Lung (tissue), 11 donors: ENCODE measurements at regions not wholly inside any gene's neighbourhood (a gene's known extent, or its start where the extent isn't known, plus 50 kb on each side); places are given as distances from the start of the nearest gene placed in this dataset.

Source experiments
- ATAC-seq: fragments of 200-7000 bp; cut with Tn5 transposase; one replicate; pipeline ENCODE4 v1.9.1; 2020; ENCODE audit warnings: moderate number of reproducible peaks; ENCODE audit not compliant: insufficient read depth, low FRiP score
- DNase-seq, 3 donors: peaks; one replicate each; pipeline ENCODE4 v3.0.0-alpha.2; 2013 to 2017
- H3K27ac ChIP-seq, 2 donors: one replicate each; pipeline ENCODE4 v1.5.1; 2013; ENCODE audit warnings: mild to moderate bottlenecking in 2 of 2, moderate library complexity in 2 of 2, control low read depth in 1 of 2, inconsistent platforms in 1 of 2, low read depth in 1 of 2, low read length in 1 of 2
- H3K27me3 ChIP-seq, 3 donors: one replicate each; pipeline ENCODE4 v1.5.1; 2013; ENCODE audit warnings: low read length in 2 of 3; ENCODE audit not compliant: control insufficient read depth in 3 of 3, insufficient read depth in 3 of 3
- H3K36me3 ChIP-seq, 4 donors: one replicate each; pipeline ENCODE4 v1.5.1; 2013; ENCODE audit warnings: low read length in 4 of 4, mild to moderate bottlenecking in 1 of 4, moderate library complexity in 1 of 4; ENCODE audit not compliant: control insufficient read depth in 4 of 4, insufficient read depth in 4 of 4
- H3K4me1 ChIP-seq, 5 donors: one replicate each; pipeline ENCODE4 v1.5.1; 2013; ENCODE audit warnings: low read length in 5 of 5, mild to moderate bottlenecking in 2 of 5, moderate library complexity in 1 of 5; ENCODE audit not compliant: control insufficient read depth in 5 of 5, insufficient read depth in 5 of 5
- H3K4me3 ChIP-seq: one replicate; pipeline ENCODE4 v1.5.1; 2013; ENCODE audit warnings: mild to moderate bottlenecking, control low read depth, moderate library complexity
- H3K9ac ChIP-seq, 2 donors: one replicate each; pipeline ENCODE4 v1.5.1; 2013; ENCODE audit warnings: low read length in 2 of 2, control low read depth in 1 of 2; ENCODE audit not compliant: insufficient read depth in 1 of 2
- H3K9me3 ChIP-seq, 4 donors: one replicate each; pipeline ENCODE4 v1.5.1; 2013; ENCODE audit warnings: low read length in 3 of 4, mild to moderate bottlenecking in 1 of 4, moderate library complexity in 1 of 4; ENCODE audit not compliant: control insufficient read depth in 4 of 4, insufficient read depth in 3 of 4
- WGBS, 2 donors: extraction: QIAGEN DNeasy Blood & Tissue Kit; methylation state at CpG; one replicate each; pipeline ENCODE4 v1.1.7; 2013; 5-methylcytosine and 5-hydroxymethylcytosine counted together
- TF ChIP-seq, protein P1 (sequence below): IDR thresholded peaks from 2 replicates; pipeline ENCODE4 v1.5.1; 2012; ENCODE audit warnings: mild to moderate bottlenecking; ENCODE audit errors: control extremely low read depth, extremely low read depth
- donor health status: control.
- donor health status: control.
- donor health status: Bipolar disorder and iron deficiency.
- donor health status: healthy.
- donor health status: DM: yes; HTN: yes; CAD: no.

GRCh38 chr22:47929073-47929472 is 1166.6 kb downstream of the TBC1D22A start:
- TF ChIP-seq, protein P1, sequence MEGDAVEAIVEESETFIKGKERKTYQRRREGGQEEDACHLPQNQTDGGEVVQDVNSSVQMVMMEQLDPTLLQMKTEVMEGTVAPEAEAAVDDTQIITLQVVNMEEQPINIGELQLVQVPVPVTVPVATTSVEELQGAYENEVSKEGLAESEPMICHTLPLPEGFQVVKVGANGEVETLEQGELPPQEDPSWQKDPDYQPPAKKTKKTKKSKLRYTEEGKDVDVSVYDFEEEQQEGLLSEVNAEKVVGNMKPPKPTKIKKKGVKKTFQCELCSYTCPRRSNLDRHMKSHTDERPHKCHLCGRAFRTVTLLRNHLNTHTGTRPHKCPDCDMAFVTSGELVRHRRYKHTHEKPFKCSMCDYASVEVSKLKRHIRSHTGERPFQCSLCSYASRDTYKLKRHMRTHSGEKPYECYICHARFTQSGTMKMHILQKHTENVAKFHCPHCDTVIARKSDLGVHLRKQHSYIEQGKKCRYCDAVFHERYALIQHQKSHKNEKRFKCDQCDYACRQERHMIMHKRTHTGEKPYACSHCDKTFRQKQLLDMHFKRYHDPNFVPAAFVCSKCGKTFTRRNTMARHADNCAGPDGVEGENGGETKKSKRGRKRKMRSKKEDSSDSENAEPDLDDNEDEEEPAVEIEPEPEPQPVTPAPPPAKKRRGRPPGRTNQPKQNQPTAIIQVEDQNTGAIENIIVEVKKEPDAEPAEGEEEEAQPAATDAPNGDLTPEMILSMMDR: no peak
- no peak overlapping the region for H3K27ac ChIP-seq
- ATAC-seq (no peak), DNase-seq (no peak)
- H3K36me3 ChIP-seq: no peaks in the 10 kb centered on the region
- H3K4me3 ChIP-seq: no peak overlapping the region
- no peak overlapping the region for H3K9ac ChIP-seq
- H3K27me3 ChIP-seq: no peaks in the 10 kb centered on the region
- peaks cover 0 to 2% (median 0%) of the 10 kb centered on the region in 5 donors for H3K4me1 ChIP-seq
- 63 to 69% methylated on average over 5 of the region's 5 CpGs for WGBS, 2 donors
- peaks cover 0 to 20% (median 1%) of the 10 kb centered on the region in 4 donors for H3K9me3 ChIP-seq

- Histone ChIP-seq H3K9me3 (peaks cover 0 to 19% (median 2%) of the 10 kb centered on the region in 4 donors), H3K4me3 (no peak overlapping the region), H3K27ac (no peak overlapping the region), H3K9ac (no peak overlapping the region), H3K4me1 (peaks cover 0 to 2% (median 0%) of the 10 kb centered on the region in 5 donors), H3K36me3 (no peaks in the 10 kb centered on the region), H3K27me3 (no peaks in the 10 kb centered on the region)
- no peak for ATAC-seq
- TF ChIP-seq, protein P1: no peak
- DNase-seq: peak in 2 of 3 donors; percentile 3 to 13
- 43 to 65% methylated on average over 4 of the region's 4 CpGs for WGBS, 2 donors
These were observed 1166.2 kb downstream of the TBC1D22A start for GRCh38 chr22:47928631-47929030.

GRCh38 chr22:47927648-47928210 is 1165.3 kb downstream of the TBC1D22A start:
- Histone ChIP-seq H3K27ac (no peak overlapping the region), H3K4me3 (no peak overlapping the region), H3K36me3 (no peaks in the 10 kb centered on the region), H3K27me3 (no peaks in the 10 kb centered on the region), H3K9me3 (peaks cover 0 to 15% (median 2%) of the 10 kb centered on the region in 4 donors), H3K9ac (no peak overlapping the region), H3K4me1 (peaks cover 0 to 2% (median 0%) of the 10 kb centered on the region in 5 donors)
- no peak for ATAC-seq
- 89 to 94% methylated on average over 21 of the region's 21 CpGs for WGBS, 2 donors
- no peak for DNase-seq
- TF ChIP-seq, protein P1: no peak

- 90 to 93% methylated on average over 11 of the region's 11 CpGs for WGBS, 2 donors
- H3K27ac ChIP-seq: no peak overlapping the region
- DNase-seq (no peak), ATAC-seq (no peak)
- no peak overlapping the region for H3K9ac ChIP-seq
- H3K4me3 ChIP-seq: no peak overlapping the region
- H3K36me3 ChIP-seq: no peaks in the 10 kb centered on the region
- TF ChIP-seq, protein P1: no peak
- H3K9me3 ChIP-seq: peaks cover 0 to 13% (median 2%) of the 10 kb centered on the region in 4 donors
- no peaks in the 10 kb centered on the region for H3K4me1 ChIP-seq
- H3K27me3 ChIP-seq: no peaks in the 10 kb centered on the region
These were observed 1160.6 kb downstream of the TBC1D22A start for GRCh38 chr22:47923011-47923427.
